Central memory CD8-positive, alpha-beta T cell (primary cell): ENCODE measurements at regions not wholly inside any gene's neighbourhood (a gene's known extent, or its start where the extent isn't known, plus 50 kb on each side); places are given as distances from the start of the nearest gene placed in this dataset.
"Not testable (repeated sequence)": the region's sequence is repeated elsewhere in the genome, so short reads cannot be mapped to it uniquely, and the experiment has no call there.

ENCODE experiments used
- ATAC-seq: fragments of 150-1000 bp; cut with Tn5 transposase; replicated peaks from 2 replicates; pipeline ENCODE4 v1.10.0; 2022; ENCODE audit warnings: mild to moderate bottlenecking, moderate FRiP score, moderate number of reproducible peaks; ENCODE audit not compliant: poor library complexity, severe bottlenecking; ENCODE audit errors: extremely low read depth
- DNase-seq, 2 donors: peaks; one replicate each; pipeline ENCODE4 v3.0.0; 2021; ENCODE audit warnings: low spot score in 2 of 2
- H3K27ac Mint-ChIP-seq: one replicate; pipeline ENCODE4 v1.8.0; 2022; ENCODE audit warnings: low read depth, mild to moderate bottlenecking, moderate library complexity, mixed read lengths
- H3K27me3 Mint-ChIP-seq: one replicate; pipeline ENCODE4 v1.8.0; 2022; ENCODE audit warnings: mixed read lengths
- H3K36me3 Mint-ChIP-seq: one replicate; pipeline ENCODE4 v1.8.0; 2022; ENCODE audit warnings: mild to moderate bottlenecking, moderate library complexity, mixed read lengths; ENCODE audit not compliant: insufficient read depth
- H3K4me1 Mint-ChIP-seq: one replicate; pipeline ENCODE4 v1.8.0; 2022; ENCODE audit warnings: mixed read lengths
- H3K4me3 Mint-ChIP-seq: one replicate; pipeline ENCODE4 v1.8.0; 2022; ENCODE audit warnings: mild to moderate bottlenecking, moderate library complexity, mixed read lengths
- H3K9me3 Mint-ChIP-seq: one replicate; pipeline ENCODE4 v1.8.0; 2022; ENCODE audit warnings: mixed read lengths

GRCh38 chr15:20612356-20612755, 70.8 kb upstream of the GOLGA6L6 start:
- not testable (repeated sequence) for DNase-seq, ATAC-seq, H3K27ac Mint-ChIP-seq, H3K36me3 Mint-ChIP-seq, H3K27me3 Mint-ChIP-seq, H3K9me3 Mint-ChIP-seq, H3K4me3 Mint-ChIP-seq, H3K4me1 Mint-ChIP-seq

- ATAC-seq, H3K9me3 Mint-ChIP-seq, H3K4me1 Mint-ChIP-seq, H3K36me3 Mint-ChIP-seq, H3K4me3 Mint-ChIP-seq, DNase-seq, H3K27me3 Mint-ChIP-seq, H3K27ac Mint-ChIP-seq: not testable (repeated sequence)
Measured at GRCh38 chr15:20611667-20612290, 70.2 kb upstream of the GOLGA6L6 start.

GRCh38 chr15:20608179-20608578, 66.6 kb upstream of the GOLGA6L6 start:
- not testable (repeated sequence) for H3K27me3 Mint-ChIP-seq, ATAC-seq

GRCh38 chr15:20597245-20597644, 55.6 kb upstream of the GOLGA6L6 start:
- H3K27ac Mint-ChIP-seq, result not testable (repeated sequence)

More at GRCh38 chr15:20608179-20608578, 66.6 kb upstream of the GOLGA6L6 start:
- not testable (repeated sequence) for H3K27ac Mint-ChIP-seq, H3K4me1 Mint-ChIP-seq, DNase-seq, H3K36me3 Mint-ChIP-seq, H3K4me3 Mint-ChIP-seq, H3K9me3 Mint-ChIP-seq

GRCh38 chr15:20594219-20594618, 52.6 kb upstream of the GOLGA6L6 start:
- not testable (repeated sequence) for H3K36me3 Mint-ChIP-seq, H3K4me1 Mint-ChIP-seq, H3K27ac Mint-ChIP-seq, ATAC-seq, H3K27me3 Mint-ChIP-seq, H3K9me3 Mint-ChIP-seq, H3K4me3 Mint-ChIP-seq, DNase-seq

More at GRCh38 chr15:20597245-20597644, 55.6 kb upstream of the GOLGA6L6 start:
- not testable (repeated sequence) for H3K27me3 Mint-ChIP-seq, ATAC-seq, H3K9me3 Mint-ChIP-seq, H3K36me3 Mint-ChIP-seq, H3K4me3 Mint-ChIP-seq, DNase-seq, H3K4me1 Mint-ChIP-seq

- not testable (repeated sequence) for H3K27me3 Mint-ChIP-seq, H3K27ac Mint-ChIP-seq, H3K9me3 Mint-ChIP-seq, H3K36me3 Mint-ChIP-seq, DNase-seq, H3K4me3 Mint-ChIP-seq, H3K4me1 Mint-ChIP-seq, ATAC-seq
Measured at GRCh38 chr15:20591936-20592335, 50.3 kb upstream of the GOLGA6L6 start.
